HG03039 (cell line): ENCODE measurements at regions not wholly inside any gene's neighbourhood (a gene's known extent, or its start where the extent isn't known, plus 50 kb on each side); places are given as distances from the start of the nearest gene placed in this dataset.

Experiments
- ATAC-seq: cut with Tn5 transposase; IDR thresholded peaks from one replicate; pipeline ENCODE4 v1.9.1; 2021; ENCODE audit warnings: mild to moderate bottlenecking, moderate library complexity; ENCODE audit not compliant: unreplicated experiment

DNA sequence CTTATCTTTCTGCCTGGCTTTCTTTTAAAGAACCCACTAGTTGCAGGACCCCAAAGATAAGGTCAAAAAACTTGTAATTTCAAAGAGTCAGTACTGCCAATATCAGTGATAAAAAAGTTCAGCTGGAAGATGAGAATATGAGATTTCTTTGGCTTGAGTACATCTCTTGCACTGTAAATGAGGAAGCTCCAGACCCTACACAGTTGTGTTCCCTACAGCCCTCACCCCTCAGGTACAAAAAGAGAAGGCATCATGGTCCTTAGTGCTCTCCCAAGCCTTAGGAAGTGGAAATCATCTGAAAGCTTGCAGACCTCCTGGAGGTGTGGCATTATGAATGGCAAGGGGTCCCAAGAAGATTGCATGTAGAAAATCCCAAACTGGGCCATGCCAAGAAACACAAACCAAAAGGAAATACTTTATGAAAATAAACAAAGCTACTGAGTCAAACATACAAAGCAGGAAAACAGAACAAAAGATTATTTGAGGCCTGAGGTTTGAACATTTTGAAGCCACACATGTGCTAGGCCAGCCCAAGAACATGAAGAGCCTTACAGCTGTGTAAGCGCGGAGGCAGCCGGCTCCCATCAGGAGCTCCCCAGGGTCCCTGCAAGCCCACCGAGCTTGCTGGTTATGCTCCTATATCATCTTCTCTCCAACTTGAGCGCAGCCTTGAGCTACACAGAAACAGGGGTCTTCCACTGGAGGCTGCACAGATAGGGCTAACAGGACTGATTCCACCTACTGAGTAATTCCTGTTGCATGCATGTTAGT is 217.0 kb downstream of the OSR1 start:
- no peak for ATAC-seq

DNA sequence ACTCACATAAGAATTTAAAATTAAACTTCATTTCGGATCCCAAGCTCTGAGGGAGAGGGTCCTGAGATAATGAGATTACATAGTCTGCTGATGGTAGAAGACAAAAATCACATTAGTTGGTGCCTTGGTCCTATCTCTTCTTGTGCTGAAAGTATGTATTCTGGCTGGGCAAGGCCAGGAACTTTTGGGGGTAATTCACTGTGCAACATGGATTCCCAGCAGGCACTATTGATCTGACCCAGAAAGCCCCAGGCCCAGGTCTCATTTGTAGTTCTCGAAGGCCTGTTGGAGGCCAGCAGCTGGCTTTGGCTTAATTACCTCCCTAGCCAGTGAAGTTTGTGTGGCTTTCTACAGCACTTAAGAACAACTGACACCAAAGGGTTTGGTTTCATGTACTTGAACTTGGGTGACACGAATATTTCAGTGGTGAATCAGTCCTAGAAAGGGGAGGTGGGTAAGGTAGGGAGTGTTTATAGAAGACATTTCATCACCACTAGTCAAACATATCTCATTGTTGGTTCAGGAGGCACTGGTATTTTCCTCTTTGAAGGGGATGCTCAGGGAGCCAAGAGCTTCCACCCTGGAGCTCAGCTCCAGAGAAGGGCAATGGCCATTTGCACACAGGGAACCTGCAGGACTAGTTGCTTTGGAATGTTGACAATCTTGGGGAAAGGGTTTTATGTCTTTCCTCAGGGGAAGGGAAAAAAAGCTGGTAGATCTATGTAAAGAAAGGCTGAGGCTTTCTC is 217.8 kb downstream of the OSR1 start:
- no peak for ATAC-seq

DNA sequence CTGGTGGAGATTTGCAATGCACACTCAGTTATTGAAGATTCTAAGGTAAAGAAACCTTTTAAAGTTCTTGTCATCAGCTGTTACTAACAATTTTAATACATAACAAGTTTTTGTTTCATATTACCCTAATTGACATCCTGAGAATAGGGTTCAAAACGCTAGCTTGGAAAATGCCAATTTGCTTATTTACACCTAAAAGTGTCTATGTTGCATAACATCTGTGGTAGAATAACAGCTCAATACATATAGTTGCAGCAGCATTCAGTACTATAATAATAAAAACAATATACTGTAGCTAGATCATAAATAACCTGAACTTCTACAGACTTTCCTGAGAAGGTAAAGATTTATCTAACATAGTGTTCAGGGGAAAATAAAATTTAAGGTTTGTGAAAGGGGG is 219.0 kb downstream of the OSR1 start:
- ATAC-seq: no peak

DNA sequence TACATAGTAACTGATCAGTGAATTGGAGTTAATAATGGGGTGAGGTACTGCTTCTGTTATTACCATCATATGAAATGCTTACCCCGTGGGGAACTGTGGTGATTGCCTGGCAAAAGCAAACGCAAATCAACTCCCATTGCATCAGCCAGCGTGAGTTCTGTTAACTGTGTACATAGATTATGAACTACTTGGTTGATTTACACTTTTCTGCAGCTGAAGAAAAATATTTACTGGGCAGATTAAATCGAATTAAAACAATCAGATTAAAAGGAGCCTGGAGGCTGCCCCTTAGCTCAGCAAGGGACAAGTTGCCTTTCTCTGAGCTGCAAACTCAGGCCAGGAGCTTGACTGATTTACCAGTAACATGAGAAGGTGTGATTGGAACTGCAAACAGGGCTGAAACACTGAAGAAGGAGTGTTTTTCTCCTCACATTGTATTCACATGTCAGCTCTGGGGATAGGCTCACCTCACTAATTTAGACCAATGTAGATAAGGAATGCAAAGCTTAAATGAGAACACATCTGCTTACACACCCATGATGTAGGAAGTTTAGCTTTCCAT is 220.1 kb downstream of the OSR1 start:
- no peak for ATAC-seq

DNA sequence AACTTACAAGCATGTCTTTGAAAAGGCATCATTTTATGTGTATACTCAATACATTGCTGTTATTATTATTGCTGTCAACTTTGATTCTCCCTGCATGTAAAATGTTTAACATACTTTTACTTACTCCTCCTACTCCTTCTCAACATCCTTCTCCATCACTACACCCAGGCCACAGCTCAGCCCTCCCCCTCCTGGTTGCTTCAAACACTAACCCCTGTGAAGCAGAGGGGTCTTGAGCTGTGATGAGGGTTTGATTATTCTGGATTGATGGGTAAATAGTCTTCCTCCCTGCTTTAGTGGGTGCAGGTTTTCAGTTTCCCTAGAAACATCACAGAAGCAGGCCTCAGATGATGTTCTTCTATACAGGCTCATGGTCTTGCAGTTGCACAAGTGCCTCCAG is 221.0 kb downstream of the OSR1 start:
- ATAC-seq: no peak

DNA sequence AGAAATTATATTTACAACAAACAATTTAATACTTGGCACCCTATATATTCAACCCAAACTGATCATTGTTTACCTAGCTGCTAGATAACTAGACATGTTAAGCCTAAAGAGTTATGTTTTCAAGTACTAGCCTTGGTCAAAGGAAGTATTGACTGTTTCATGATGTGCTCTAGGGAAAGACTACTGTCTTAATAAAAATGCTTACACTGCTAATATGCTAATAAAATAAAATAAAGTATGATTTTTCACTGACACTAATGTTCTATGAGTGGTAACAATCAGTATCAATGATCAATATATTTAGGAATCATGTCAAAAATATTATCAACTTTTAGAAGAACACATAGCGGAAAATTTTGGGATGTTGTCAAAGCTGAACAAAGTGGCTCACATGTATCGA is 225.5 kb downstream of the OSR1 start:
- ATAC-seq: no peak

DNA sequence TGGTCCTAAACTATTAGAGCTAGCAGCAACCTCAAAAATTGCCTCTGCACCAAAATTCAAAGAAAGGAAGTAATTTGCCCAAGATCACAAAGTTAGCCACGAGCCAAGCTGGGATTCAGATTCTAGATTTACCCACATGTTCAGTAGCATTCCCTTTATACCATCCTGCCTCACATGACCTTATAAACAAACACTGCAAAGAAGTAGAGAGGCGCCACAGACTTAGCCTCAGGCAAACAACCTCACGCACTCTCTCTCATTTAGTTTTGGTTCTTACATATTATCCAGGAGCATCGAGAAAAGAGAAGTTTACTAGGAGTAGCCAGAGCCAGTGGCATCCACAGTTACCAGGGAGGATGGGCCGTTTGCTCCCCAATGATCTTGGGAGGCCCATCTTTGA is 226.6 kb downstream of the OSR1 start:
- ATAC-seq: no peak

DNA sequence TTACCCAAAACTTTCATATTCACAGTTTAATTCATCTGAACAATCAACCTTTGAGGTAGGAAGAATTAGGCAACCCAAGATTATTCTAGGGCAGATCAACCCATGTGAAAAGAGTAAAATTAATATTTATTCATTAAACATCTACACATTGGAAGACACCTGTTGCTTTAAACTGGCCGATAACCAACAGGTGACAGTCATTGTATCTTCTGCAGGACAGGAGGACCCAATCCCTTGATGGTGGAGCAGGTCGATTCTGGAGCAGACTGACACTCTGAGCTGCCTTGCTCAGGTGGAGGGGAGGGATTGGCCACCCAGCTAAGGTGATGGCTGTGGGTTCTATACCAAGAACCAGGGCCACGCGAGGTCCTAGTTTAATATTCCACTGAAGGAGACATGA is 230.3 kb downstream of the OSR1 start:
- no peak for ATAC-seq

DNA sequence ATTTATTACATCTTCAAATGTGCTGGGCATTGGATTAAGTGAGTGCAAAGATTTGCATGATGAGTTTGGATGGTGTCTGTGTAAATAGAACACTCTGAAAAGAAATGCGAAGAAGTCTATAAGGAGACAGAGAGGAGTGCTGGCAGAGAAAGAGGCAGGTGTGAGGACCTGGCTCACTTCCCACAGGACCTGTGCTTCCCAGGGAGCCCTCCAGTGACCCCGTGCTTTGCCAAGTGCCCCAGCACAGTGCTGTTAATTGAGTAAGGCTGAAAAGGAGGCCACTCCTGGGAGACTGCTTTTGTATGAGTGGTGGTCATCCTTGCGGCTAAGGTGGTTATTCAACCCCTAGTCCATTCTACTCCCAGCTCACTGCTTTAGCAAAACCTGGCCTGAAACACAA is 230.8 kb downstream of the OSR1 start:
- ATAC-seq: no peak

DNA sequence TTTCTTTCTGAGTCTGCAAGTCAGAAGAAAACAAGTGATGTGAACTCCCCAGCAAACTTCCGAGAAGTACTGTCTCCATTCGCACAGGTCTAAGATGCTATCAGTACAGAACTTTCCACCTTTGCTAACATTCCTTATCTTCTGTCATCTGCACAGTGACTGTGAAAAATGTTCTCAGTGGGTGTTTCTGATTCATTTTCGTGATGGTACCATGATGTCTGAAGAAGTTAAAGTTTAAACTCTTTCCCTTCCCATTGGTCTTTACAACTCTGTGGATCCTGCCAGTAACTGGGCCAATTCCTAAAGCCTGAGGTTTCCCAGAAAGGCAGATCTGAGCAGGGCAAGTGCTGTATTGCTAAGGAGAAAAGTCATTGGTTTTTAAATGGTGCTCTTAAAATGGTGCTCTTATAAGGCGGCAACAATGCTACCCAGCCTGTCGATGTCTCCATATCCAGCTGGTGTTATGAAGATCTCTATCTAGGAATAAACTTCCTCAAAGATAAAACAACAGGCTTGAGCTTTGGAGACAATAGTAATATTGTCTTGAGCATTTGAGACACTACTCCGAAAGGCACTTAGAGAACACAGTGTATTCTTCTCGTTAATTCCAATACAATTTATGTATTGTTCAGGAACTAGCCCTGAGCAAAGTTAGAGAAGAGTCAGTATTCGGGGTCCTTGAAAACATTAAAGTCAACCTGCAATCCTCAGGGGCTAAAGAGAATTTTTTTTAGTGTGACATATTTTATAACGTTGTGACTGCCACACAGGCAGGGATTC is 232.3 kb downstream of the OSR1 start:
- no peak for ATAC-seq

DNA sequence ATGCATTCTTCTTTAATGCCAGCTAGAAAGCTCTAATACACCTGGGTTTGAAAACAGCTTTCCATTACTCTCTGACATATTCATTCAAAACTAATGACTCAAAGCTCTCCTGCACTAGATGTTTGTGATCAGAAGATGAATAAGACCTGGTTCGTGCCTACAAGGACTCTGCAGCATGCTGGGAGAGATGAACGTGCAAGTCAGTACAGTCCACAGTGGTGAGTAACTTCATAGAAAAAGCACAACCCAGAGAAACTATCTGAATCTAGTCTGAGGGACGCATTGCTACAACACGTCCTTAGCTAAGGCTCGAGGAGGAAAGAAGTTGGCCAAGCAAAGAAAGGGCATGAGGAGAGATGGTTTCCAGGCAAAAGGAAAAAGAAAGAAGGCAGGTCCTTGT is 234.3 kb downstream of the OSR1 start:
- ATAC-seq: no peak

DNA sequence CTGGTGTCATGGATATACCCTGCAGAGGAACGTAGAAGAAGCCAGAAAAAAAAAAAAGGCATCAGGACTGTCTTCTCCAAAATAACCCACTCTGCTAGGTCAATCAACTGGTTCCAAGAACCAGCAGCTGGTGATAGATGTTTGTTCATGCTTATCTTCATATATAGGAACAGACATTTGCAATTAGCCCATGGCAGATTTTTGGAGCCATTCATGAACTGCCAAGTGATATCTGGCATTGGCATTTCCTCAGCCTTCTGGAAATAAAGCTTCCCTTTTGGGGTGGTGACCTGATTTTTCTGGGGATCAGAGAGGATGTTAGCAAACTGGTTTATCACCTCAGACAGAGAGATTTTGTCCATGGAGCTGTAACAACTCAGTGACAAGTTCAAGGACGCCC is 234.9 kb downstream of the OSR1 start:
- no peak for ATAC-seq

DNA sequence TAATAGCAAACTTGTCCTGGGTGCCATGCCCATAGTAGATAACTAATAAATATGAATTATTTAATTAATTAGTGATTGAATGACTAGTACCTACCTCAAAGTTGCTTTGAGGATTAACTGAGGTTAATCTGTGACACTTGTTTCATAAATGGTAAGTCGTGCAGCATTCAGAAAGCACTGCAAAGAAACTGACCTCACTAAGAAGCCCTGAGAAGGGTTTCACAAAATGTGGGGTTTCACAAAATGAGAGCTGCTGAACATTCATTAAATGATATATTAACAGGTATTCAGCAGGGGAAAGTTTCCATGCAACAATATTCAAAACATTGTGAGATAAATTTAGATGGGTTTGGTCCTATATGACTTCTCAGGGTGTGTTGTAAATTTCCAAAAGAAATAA is 236.2 kb downstream of the OSR1 start:
- no peak for ATAC-seq

DNA sequence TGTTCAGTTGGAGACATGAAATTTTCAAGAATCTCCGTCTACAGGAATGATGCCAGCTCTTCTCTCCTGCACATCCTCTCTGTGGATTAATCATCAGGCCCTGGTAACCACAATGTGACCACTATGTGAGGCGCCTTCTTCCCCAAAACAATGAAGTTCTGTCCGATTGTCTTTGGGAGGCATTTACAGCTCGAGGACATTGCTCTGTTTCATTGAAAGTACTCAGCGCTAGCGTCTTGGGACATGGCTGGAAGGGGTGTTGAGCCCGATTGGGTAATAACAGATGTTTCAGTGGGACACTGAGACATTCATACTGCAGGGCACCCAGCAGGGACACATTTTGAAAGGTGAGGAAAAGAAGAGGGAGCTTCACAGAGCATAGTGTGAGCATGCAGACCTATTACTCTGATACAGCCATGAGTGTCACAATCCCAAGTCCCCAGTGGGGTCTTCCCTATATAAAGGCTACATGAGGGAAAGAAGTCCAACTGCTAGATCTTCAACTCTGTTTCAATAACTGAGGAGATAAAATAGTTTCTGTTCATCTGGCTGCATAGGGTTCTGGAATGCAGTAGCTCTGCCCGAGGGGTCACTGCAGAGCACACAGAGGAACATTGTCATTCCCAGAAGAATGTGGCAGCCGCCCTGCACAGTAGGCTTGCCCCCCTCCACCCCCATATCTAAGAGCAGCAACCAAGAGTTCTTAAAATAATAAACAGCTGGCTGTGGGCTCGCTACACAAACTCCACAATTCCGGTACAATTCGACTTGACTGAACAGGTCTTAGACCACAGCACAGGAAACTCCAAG is 237.3 kb downstream of the OSR1 start:
- no peak for ATAC-seq

DNA sequence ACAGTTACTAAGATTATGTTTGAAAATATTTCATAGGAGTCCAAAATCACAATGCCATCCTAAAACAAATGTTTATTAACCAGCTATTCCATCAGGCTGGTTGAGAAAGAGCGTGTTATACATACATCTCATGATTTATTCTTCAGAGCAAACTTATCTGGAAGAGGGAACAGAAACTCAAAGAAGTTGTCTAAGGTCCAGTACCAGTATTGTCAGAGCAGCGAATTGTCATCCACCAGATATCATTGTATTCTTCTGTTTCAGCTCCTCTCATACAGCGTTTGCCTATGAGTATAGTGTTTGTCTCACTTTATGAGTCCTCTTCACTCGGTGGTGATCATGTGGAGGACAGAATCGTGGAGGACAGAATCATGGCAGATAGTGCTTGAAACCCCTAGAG is 238.2 kb downstream of the OSR1 start:
- no peak for ATAC-seq

DNA sequence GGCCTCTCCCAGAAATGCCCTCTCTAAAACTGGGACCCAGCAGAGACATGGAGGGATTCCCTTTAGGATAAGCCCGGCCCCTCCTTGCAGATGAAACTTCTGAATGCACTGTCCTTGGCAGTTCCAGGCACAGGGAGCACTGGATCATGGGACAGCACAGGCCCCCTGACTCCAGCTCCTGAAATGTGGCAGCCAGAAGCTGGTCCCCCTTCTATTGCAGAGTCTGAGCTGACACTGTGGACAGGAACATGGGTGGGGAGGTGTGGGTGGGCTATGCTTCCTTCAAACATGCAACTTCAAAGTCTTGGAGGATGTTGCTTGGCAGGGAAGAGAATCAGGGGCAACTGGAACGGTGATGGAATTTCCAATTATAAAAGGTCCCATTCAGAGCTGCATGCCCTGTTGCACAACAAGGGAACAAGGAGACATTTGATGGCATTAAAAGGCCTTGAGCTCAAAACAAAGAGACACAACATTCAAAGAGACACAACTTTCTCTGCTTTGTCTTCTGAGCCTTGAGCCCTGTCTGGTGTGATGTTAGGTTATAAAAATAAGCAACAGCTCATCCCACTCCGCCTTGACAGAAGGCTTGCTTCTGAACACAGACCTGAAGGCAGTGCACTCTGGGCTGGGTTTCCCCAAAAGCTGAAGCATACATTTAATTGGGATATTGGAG is 239.0 kb downstream of the OSR1 start:
- no peak for ATAC-seq

DNA sequence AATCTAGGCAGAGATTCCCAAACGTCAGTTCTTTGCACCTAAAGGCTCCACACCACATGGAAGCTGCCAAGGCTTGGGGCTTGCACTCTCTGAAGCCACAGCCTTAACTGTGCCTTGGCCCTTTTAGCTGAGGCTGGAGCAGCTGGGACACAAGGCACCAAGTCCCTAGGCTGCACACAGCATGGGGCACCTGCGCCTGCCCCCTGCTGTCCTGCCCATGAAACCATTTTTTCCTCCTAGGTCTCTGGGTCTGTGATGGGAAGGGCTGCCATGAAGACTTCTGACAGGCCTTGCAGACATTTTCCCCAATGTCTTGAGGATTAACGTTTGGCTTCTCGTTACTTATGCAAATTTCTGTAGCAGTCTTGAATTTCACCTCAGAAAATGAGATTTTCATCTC is 241.5 kb downstream of the OSR1 start:
- ATAC-seq: no peak

DNA sequence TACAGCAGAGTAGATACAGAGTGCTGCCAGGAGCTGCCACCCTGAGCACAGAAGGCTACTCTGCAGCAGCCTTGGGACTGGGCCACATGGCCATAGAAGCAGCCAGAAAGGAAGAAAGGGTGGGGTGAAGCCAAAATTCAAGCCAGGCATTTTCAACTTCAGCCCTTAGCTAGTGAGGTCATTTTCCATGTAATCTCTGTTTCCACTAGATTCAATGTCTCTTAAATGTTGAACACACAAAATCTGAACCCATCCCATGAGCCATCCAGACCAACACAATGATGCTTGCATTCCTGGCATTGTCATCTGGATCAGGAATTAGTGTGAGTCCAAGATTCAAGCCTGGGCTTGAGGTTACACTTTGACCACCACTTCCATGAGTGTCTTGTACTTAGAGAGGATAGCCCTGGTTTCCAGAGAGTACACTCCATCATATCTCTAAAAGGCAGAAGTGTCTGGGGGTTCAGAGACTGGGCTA is 243.6 kb downstream of the OSR1 start:
- ATAC-seq: no peak

DNA sequence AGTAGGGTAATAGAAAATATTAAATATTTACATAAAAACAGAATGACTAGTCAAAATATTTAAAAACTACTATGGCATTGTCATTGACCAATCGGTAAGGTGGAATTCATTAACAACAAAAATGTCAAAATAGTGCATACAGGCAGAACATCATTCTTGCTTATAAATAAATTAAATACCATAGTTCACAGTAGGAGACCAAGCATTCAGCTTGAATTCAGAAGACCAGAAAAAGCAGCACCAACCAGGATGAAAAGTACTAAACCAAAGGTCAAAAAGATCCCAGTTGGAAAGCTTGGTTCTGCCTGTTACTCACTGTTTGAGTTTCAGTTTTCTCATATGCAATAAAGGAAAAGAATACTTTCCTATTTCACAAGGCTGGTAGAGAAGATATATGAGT is 244.3 kb downstream of the OSR1 start:
- ATAC-seq: no peak

DNA sequence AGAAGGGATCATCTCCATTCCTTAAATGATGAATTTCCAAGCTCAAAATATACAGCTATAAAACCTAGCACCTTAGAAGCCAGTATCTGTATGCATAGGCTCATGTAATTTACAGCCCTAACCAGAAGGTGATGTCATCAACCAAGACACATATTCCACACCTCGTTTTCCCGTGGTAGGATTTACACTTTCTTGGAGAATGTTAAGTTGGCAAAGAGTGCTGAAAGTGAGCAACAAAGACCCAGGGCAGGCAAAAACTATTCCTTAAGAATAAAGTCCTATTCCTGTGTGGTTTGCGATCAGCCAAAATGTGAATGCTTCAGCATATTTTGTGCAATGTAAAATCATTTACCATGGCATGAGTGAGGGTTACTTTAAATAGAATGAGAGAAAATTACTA is 247.1 kb downstream of the OSR1 start:
- no peak for ATAC-seq
